SK-N-DZ (cell line): ENCODE measurements at regions not wholly inside any gene's neighbourhood (a gene's known extent, or its start where the extent isn't known, plus 50 kb on each side); places are given as distances from the start of the nearest gene placed in this dataset.

Experiments
- DNase-seq: peaks from one replicate; pipeline ENCODE4 v3.0.0-alpha.2; 2015; ENCODE audit warnings: low spot score

- no peak for DNase-seq
Measured at GRCh38 chr2:216808805-216809425, 50.9 kb downstream of the TNP1 start.

- DNase-seq = no peak
Measured at GRCh38 chr2:216807857-216808272, 52.0 kb downstream of the TNP1 start.

- no peak for DNase-seq
Measured at GRCh38 chr2:216804357-216805350, 55.2 kb downstream of the TNP1 start.

DNA sequence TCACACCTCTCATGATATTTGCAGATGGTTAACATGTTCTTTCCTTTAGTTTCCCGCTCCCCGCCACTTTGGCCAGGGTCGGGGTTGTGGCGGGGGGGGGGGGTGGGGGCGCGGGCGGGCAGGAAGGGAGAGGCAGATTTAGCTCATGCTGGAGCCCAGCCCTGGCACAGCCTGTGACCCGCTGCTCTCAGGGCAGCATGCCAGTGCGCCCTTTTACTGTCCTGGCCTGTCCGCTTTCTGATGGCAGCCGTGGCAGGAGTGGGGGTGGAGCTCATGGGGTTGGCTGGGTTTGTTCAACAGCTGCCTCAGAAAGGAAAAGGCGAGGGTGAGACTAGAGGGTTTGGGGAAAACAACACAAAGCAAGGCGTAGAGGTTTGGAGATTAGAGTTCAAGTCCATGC lies 56.1 kb downstream of the TNP1 start:
- DNase-seq = no peak

GRCh38 chr2:216802516-216803215 lies 57.2 kb downstream of the TNP1 start:
- DNase-seq = no peak

DNA sequence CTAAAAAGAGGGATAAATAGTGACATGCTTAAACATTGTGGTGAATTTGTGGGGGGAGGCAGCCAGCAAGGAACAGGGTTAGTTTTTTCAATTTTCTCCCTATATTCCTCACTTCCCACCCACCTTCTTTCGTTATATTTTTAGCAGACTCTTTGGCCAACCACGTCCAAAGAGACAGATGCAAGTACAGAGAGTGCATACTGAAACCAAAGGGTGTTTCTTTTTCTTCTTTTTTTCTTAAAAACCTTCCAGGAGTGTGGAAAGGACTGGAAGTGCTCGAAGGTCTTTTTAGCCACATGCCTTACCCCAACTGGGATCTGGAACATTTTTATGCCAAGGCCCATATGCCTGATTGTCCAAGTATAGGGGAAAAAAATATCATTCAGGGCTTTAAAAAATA lies 59.0 kb downstream of the TNP1 start:
- no peak for DNase-seq

DNA sequence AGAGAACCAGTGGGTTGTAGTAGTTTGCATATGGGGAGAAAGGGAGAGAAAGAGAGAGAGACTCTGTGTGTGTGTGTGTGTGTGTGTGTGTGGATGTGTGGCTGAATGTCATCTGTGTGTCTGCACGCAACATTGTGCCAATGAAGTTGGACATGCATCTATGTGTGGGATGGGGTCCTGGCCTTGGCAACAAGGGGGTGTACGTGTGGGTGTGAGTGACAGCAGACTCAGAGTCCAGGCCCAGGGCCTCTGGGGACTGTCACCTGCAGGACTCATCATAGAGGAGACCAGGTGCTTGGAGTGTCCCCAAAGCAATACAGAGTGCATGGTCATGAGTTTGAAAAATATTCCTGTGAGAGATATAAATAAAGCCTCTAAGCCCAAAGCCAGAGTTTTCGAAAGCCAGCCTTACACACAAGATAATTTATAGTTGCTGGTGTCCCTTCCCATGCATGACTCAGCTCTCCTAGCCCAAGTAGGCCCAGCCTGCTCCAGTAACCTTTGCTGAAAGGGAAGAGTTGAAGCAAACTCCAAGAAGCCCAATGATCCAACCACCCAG lies 59.9 kb downstream of the TNP1 start:
- no peak for DNase-seq

DNA sequence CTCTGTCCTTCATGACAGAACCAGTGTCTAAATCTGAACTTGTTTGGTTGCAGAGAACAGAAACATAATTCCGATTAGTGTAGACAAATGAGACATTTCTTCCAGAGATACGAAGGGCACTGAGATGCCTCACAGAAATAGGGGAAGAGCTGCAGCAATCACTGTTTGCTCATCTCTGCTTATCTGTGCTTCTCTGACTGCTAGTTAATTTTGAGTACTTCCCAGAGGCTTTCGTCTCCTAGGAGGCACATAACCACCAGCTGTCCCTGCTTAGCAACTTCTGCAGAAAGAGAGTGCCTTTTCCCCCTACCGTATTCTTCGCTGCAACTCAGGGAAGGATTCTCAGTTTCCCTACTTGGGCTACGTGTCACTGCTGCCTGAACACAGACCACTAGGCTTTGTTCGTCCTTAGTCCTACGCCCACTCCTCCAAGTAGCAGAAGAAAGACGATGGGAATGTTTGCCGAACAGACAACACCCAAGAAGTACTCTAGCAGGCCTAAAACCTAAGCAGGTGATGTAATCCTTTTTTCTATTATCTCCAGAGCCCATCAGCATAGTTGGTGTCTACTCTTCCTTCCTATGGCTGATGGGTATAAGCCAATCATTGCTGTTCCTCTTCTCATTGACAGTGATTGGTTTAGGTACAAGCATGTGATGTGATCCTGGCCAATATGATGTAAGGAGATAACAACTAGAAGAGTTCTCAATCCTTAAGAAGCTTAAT lies 63.6 kb downstream of the TNP1 start:
- DNase-seq = no peak

DNA sequence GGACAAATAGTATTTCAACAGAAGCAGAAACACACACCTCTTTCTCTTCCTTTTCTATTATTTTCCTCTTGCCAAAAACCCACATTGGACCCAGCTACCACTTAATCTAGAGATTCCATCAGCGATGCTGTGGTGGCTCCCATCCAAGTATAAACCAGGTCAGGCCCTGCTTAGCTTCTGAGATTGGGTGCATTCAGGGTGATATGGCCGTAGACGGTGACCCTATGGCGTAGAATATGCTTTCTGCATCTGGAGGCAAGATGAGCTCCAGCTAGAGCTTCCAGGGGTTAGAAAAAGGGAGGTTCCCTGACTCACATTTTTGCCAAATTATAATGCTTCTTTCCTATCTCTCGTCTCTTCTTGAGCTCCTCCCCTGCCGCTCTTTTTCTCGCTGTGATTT lies 66.5 kb downstream of the TNP1 start:
- no peak for DNase-seq

GRCh38 chr2:216792222-216793021 lies 67.4 kb downstream of the TNP1 start:
- DNase-seq = peak; percentile 34

- no peak for DNase-seq
Measured at GRCh38 chr2:216791303-216791702, 68.6 kb downstream of the TNP1 start.

DNA sequence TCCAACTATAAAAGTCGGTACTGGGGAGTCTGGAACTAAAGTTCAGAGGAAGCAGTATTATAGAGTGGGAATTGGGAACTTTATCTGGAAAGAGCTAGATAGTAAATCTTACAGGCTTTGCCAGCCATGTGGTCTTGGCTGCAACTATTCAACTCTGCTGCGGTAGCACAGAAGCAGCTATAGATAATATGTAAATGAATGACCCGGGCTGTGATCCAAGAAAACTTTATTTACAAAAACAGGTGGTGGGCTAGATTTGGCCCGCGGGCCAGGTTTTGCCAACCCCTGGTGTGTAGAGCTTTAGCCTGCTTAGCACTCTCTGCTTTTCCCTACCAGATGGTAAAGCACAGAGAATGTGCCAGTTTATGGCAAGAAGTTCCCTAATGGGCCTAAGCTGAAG lies 70.8 kb downstream of the TNP1 start:
- DNase-seq = no peak

DNA sequence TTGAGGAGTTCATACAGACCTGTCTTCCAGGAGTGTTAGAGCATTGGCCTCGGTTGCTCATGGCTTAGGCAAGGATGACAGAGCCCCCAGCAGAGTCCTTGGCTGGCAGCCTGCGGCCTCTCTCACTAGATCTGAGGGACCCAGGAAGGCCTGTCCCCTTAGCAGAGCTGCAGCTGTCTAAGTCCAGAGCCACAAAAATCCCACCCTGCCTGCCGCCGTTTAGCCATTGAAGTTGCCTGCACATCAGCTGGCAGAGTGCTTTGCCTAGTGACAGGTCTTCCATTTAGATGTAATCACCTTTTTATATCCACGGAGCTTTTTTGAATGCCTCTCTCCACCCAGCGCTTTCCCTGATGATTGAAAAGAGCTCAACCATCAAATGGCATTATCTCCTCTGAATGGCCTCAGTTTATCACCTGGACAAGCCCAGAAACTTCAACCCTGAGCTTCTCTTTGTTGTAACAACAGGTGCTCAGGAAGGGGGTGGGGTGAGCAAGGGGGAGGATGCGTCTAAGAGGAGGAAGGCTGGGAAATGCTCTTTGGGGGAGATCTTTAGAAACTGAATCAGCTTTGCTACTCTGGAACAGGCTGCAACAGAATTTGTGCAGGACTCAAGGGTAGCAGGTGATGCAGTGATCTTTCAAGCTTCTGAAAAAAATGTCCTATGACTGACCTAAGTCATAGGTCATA lies 71.9 kb downstream of the TNP1 start:
- no peak for DNase-seq

DNA sequence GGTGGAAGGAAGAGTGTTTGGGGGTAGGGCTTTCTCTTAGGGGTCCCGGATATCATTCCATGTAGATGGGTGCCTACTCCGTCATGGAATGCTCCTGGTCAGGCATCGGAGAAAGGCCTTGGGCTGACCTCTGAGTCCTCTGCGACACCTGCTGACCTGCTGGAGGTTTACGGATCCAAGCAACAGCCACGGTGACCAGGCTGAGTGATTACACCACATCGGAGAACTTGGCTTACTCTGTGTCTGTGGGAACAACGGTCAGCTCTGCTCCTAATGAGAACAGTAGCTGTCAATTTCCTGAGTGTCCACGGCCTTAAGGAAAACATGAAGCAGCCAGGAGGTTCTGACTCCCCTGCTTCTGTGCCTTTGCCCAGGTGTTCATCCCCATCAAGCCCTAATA lies 73.2 kb downstream of the TNP1 start:
- no peak for DNase-seq

GRCh38 chr2:216784456-216784855 lies 75.4 kb downstream of the TNP1 start:
- DNase-seq = no peak

DNA sequence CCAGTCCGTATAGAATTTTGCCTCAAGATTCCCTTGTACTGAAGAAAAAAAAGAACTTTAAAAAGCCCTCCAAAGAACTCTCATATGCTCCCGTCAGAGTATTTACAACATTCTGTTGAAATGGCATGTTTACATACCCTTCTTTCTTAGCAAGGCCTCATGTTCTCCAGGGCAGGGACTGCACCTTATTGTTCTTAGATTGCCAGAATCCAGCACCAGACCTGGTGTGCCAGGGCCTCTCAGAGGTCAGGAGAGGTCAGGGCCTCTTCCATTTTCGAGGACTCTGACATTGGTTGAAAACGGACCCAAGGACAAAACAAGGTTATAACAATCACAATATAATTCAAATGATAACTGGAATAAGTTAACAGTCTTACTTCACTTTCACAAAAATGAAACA lies 78.2 kb downstream of the TNP1 start:
- DNase-seq = no peak

DNA sequence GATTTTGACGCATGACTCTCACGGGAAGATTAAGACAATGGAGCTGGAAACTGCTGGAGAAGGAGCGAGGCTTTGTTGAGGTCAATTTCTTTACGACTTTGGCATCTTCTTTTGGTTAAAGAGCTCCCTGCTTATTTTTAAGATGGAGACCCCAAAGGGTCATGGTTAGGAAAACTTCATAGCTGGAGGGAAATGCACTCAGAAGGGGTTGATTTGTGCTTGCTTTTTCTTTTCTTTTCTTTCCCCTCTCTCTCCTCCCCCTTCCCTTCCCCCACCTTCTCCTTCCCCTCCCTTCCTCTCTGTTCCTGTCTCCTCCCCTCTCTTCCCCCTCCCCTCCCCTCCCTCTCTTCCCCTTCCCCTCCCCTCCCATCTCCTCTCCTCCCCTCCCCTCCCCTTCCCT lies 79.0 kb downstream of the TNP1 start:
- no peak for DNase-seq

DNA sequence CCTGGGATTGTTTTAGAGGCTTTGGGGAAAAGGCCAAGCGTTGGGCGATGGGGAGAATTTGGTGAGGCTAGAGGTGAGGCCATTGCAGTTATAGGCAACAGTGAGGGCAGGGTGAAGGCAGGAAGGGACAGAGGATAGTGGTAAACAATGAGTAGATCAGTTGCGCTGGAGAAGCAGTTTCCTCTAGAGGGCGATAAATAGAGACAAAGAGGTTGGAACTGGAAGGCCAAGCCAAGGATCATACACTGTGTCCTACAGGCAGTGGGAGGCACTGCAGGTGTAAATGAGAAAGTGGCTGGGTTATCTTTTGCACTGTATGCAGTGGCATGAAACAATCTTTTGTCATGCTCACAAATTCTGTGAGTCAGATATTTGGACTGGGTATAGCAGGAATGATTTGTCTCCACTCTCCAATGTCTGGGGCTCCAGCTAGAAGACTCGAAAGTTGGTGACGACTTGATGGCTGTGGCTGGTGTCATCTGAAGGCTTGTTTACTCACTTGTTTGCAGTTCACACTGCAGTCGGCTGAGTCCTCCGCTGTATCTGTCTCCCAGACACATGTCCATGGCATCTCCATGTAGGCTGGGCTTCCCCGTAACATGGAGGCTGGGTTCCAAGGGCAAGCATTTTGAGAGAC lies 82.1 kb downstream of the TNP1 start:
- DNase-seq = peak; percentile 75

DNA sequence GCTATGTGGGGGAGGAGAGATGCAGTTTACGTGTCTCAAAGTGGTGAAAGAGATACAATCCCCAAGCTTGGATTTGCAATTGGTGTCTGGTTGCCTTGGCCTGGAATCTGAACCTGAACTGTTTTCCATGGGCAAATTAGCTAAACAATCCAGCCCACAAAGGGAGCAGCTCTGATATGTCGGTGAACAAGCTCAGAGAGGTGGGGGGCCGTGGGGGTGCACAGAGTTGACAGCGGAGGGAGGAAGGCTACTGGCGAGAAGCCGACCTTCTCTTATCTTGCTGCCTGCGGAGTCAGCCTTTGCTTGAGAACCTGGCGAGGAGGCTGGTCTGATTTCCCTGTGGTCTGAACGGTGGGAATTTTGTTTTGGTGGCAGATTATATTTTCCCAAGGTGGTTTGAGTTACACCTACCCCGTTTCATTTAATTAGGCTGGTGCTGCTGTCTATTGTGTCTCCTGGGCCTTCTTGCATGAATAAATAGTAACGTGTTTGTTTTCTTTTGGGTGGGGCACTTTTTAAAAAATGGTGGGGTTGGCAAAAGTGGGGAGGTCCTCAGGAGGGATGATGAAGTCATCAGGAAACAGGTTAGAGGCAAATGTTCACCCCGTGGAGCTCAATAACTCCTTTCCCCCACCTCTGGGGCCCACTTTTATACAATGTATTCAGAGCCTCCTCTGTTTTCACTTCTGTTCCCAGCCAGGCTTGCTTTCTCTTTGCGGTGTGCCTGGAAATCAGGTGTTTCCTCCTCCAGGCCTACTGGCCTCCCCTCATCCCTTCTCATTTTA lies 80.9 kb upstream of the IGFBP5 start:
- no peak for DNase-seq
